GM19035 (cell line): ENCODE measurements at regions not wholly inside any gene's neighbourhood (a gene's known extent, or its start where the extent isn't known, plus 50 kb on each side); places are given as distances from the start of the nearest gene placed in this dataset.

ENCODE experiments used
- ATAC-seq: cut with Tn5 transposase; IDR thresholded peaks from one replicate; pipeline ENCODE4 v1.9.1; 2021; ENCODE audit not compliant: unreplicated experiment

- no peak for ATAC-seq
These were observed 63.0 kb upstream of the SIX2 start for GRCh38 chr2:45072064-45072861.

GRCh38 chr2:45070113-45070652 is 60.9 kb upstream of the SIX2 start:
- ATAC-seq, result no peak

- no peak for ATAC-seq
These were observed 60.4 kb upstream of the SIX2 start for GRCh38 chr2:45069684-45070083.

- no peak for ATAC-seq
These were observed 59.4 kb upstream of the SIX2 start for GRCh38 chr2:45068571-45069140.

- no peak for ATAC-seq
These were observed 58.8 kb upstream of the SIX2 start for GRCh38 chr2:45067859-45068570.
